Dedifferentiated amniotic fluid mesenchymal stem cell (primary cell): ENCODE measurements at regions not wholly inside any gene's neighbourhood (a gene's known extent, or its start where the extent isn't known, plus 50 kb on each side); places are given as distances from the start of the nearest gene placed in this dataset.
"Not testable (repeated sequence)": the region's sequence is repeated elsewhere in the genome, so short reads cannot be mapped to it uniquely, and the experiment has no call there.

Experiments used
- DNase-seq: peaks from one replicate; pipeline ENCODE4 v3.0.0-alpha.2; 2016; ENCODE audit errors: extremely low spot score

DNA sequence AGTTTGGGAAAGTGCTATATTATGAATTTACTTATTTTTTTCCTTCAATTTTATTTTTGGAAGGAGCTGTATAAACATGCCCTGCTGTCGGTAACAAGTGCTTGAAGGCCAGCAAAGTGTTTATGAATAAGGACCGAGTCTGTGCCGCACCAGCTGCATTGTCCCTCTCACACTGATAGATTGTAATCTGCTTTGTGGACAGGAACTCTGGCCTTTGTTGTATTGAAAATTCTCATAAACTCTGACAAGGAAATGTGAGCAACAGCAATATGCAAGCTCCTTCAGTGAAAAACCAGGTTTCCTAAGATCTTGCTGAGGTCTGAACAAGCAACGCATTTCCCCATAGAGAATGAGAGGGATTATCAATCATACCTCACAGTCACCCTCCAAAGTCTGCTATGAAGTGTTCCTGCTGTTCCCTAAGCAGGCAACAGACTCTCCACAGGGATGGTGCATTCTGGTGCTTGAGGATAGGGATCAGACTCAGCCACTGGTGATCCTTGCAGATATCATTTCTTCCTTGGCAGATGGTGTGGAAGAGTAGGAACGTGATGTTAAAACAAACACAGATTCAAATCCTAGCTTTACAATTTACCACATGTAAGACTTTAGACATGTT is 109.6 kb downstream of the KCNJ2 start:
- DNase-seq = no peak

DNA sequence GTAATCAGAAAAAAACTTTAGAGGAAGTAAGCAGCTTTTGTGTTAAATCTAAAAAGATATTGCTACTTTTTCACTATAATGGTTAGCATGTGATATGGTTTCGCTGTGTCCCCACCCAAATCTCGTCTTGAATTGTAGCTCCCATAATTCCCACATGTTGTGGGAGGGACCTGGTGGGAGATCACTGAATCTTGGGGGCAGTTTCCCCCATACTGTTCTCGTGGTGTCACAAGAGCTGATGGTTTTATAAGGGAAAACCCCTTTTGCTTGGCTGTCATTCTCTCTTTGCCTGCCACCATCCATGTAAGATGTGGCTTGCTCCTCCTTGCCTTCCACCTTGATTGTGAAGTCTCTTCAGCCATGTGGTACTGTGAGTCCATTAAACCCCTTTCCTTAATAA is 117.1 kb downstream of the KCNJ2 start:
- DNase-seq = no peak

DNA sequence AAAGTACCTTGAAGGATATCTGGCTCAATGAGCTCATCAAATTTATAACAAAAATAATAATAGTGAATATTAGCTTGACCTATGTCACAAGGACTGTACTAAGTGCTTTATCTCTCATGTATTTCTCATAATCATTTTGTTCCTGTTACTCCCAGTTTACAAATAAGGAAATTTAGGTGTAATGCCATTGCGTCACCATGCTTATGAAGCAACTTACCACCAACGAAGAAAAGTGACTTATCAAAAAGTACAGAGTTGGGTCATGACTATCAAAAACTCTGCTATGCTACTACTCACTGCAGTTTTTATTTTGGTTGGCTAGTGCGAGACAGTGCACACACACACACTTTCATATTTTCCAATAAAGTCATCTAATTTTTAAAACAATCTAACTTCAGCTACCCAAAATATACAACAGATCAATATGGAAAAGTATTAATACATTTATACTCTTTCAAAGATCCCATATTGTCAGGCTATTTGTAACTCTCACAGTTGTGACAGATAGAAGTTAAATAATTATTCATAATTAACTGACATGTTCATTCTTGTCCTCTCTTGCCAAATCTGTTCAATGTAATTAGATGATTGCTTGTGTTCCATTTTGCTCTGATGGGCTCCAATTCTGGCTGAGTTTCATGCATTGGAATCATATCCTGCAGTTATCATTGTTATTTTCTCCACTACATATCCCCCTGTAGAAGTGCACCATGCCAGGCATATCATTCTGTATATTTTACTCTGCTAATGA is 119.4 kb downstream of the KCNJ2 start:
- DNase-seq = no peak

DNA sequence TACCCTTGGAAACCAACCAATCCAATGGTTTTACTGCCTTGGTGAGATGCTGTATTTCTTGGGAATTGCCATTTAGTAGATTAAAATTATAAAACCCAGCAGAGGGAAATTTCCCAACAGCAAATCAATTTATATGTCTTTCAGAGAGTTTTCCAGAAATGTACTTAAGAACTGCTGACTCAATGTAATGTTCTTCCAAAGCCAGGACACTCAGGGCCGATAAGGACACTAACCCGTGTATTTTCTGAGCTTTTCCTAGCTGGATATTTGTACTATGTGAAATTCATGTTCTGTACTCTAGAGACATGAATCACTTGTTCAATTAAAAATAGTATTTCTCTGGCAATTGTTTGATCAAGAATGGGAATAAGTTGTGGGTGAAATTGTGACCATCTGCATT is 121.4 kb downstream of the KCNJ2 start:
- DNase-seq = no peak

DNA sequence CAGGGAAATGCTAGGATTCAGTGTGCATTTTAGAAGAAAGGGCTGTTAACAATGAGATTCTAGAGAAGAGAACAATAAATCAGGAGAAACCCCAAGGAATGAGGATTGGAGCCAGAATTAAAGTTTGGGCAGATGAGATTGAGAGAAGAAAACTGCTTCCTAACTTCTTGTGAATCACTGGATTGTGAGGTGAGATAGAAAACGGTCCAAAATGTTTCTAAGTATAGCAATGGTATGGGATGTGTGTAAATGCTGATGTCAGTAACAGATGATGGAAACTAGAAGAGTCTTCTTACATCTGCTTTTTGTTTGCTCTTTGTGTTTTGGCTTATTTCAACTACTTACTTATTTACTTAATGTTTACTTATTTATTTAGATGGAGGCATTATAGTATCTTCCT is 123.0 kb downstream of the KCNJ2 start:
- no peak for DNase-seq

DNA sequence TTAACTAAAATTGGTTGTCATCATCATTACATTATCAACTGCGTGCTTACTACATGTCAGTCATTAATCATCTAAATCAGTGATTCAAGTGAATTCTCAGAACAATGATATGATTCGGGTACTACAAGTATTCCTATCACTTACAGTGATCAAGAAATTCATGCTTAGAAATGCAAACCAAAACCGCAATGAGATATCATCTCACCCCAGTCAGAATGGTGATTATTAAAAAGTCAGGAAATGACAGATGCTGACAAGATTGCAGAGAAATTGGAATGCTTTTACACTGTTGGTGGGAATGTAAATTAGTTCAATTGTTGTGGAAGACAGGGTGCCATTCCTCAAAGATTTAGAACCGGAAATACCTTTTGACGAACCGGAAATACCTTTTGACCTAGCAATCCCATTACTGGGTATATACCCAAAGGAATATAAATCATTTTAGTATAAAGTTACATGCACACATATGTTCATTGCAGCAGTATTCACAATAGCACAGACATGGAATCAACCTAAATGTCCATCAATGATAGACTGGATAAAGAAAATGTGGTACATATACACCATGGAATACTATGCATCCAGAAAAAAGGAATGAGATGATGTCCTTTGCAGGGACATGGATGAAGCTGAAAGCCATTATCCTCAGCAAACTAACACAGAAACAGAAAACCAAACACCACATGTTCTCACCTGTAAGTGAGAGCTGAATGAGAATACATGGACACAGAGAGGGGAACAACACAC is 124.4 kb downstream of the KCNJ2 start:
- not testable (repeated sequence) for DNase-seq

DNA sequence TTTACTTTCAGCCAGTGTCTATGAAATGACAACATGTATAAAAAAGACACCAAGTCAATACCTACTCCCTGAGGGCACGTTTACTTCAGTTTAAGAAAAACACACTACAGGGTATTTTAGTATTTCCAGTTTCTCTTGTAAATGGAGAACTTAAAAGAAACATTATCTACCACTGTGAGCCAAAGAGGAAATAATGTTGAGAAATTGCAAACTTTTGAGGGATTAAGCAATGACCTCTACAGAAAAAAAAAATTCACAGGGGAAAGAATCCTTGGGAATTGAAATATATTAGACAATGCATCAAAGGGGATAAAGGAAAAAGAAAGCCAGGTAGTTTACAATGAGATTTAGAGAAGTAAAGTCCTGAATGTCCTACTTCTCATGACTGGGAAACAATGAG is 126.0 kb downstream of the KCNJ2 start:
- no peak for DNase-seq

DNA sequence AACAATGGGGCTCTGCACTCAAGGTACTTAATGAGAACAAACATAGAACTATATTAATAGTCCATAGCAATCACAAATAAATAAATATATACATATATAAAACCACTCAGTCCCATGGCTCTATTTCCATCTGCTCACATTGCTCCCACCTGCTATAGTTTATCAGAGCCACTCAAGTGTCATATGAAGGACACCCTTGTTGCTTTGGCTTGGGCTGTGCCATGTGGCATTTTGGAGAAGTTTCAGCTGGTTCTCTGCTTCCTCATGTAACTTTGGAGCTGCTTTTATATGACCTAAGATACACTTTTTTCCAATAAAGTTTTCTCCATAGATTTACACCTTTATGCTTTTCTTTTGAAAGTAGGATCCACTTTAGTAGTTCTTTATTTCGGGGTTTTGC is 126.4 kb downstream of the KCNJ2 start:
- DNase-seq = no peak

DNA sequence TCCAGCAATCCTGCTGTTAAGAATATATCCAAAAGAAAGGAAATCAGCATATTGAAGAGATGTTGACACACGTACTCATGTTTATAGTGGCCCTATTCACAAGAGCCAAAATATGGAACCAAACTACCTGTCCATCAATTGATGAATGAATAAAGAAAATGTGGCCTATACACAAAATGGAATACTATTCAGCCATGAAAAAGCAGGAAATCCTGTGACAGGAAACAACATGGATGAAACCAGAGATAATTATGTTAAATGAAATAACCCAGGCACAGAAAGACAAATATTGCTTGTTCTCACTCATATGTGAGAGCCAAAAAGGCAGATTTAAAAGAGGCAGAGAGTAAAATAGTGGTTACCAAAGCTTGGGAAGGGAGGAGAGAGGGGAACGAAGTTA is 127.1 kb downstream of the KCNJ2 start:
- no peak for DNase-seq

DNA sequence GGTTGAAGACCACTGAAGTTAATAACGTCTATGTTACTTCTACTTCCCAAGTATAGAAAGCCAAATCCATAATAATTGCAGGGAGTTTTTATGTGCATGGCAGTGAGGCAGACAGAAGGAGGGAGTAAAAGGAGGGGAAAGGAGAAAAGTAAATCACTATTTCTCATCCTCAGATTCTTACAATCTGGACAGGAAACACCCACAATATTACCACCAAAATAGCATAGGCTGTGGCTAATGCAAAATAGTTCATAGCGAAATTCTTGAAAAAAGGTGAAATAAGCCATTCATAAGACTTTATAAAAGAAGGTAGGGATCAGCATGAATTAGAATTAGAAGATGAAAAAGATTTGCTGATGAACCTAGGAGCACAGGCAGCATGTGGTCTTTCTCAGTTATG is 128.1 kb downstream of the KCNJ2 start:
- DNase-seq = no peak

DNA sequence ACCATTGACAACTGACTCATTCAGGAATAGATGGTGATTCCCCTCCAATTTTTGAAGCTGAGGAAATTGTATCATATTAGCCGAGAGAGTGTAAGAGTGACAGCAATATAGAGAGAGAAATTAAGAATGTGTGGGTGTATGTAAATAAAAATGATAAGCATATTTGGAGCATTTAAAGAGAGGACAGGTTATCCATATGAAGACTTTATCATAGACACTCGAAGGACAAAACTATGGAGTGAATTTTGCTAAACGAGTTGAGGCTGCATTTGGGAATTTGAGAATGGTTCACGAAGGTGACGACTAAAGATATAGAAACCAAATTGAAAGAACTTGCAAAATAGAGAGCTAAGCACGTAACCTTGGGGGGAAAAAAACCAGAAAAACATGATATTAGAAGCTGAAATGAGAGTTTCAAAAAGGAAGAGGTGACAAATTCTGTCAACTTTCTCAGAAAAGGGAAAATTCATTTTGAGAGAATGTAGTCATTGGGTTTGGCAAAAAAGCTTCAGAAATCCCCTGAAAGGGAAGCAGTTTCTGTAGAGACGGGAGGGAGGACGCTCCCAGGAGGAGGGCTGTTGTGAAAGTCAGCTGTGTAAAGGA is 129.7 kb downstream of the KCNJ2 start:
- DNase-seq = no peak

DNA sequence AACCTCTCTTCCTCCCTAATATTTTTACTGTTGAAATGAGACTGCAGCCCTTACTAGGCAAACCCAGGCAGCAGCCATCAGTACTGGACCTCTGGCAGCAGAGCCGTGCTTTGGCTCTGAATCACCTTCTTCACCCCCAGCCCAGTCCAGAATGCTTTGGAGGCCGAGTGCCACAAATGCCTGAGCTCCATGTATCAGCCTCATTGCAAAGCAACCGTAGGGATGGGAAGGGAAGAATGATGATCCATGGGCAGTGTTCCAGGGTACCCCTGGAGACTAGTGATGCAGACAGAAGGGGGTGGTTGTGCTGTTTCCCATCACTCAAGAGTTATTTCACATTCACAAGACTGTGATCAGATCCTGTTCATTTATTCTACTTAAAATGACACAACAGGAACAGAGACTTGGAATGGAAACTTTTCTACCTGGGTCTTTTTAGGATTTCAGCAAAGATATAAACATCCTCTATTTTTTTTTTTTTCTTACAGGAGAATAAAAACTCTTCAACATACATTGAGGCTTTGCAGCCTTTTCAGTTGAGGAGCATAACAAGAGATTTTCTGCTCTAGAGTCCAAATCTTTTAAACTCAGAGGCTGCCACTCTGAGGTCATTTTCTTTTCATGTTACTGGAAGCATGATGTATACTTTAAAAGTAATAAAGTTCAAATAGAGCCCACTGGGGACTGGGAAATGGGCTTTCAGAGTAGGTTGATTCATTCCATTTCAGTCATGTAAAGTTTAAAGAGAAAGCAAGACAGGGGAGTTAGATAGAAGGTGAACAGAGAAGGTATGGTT is 138.3 kb downstream of the KCNJ2 start:
- DNase-seq = no peak

DNA sequence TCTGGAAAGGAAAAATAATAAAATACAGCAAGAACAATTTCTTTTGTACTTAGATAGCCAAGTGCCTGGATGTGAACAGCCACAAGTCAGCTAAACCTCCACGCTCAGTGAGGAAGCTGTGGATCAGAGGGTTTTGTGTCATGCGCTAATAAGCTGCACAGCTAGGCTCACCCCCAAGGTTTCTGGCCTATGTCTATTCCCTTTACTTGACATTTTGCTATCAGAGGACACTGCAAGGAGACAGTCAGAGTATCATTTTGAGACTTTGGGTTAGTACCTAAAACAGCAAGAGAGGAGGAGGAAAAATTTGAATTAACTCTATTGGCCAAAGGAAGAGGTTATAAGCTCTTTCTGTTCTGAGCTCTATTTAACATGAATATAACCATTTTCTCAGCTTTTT is 139.3 kb downstream of the KCNJ2 start:
- no peak for DNase-seq

DNA sequence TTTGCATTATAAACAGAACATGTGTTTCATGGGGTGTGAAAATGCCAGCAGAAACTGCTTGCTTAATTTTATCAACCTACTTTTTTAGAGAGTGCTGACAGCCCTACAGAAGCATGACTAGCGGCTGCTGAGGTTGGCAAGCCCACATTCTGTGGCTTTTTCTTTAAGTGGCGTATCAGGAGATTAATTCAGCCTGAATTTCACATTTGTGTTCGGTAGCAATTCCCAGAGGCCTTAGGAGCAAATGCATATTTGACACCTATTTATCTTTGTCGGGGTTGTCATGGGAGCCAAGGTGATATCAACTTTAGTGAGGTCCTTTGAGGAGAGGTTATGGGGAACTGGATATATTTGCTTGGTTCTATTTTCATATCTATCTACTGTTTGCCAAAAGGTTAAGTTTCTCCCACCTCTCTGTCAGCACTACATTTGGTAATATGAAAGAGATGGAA is 140.9 kb downstream of the KCNJ2 start:
- DNase-seq = no peak

DNA sequence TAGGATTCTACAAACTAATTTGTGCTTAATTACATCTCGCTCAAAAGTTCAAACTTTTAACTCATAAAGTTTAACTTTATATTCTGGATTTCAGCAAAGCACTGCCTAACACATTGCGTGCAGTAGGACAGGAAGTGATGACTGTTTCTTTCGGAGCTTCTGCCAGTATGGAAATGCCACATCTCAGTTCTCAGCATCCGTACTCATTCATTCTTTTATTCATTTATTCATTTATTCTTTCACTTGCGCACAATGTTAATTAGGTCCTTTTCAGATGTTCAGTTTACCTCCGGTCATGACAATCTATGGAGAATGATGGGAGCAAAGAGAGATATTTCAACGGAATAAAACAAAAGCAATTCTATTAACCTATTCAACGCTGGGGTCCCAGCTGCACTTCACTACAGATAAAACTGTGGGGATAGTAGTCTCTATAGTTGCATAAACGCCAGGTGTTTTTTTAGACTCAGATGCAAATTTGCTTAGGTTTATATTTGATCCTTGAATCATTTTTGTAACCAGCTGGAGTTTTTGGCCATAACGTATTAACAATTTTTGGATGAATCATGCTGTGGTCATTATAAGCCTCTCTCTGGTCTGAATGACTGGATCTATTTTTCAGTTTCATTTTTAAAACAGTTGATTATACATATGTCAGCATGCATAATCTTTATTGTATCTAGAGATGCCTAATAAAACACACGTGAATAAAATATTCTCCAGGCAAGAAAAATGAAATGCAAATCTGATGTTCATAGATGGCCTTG is 143.9 kb downstream of the KCNJ2 start:
- no peak for DNase-seq

DNA sequence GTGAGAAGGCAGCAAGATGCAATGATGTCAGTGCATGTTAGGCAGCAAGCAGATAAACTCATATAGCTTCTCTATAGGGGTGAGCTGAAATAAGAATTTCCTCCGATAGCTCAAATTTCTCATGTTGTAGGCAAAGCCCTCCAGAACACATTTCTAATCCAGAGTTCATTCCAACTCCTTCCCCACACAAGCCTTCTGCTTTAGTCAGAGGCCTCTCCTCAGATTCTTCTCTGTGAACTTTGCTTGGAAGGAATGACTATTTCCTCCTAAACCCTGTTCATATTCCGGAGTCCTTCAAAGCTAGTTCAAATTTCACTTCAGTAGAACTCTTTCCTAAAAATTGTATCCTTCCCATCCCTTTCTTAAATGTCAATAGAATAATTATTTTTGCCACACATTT is 144.8 kb downstream of the KCNJ2 start:
- DNase-seq = no peak

DNA sequence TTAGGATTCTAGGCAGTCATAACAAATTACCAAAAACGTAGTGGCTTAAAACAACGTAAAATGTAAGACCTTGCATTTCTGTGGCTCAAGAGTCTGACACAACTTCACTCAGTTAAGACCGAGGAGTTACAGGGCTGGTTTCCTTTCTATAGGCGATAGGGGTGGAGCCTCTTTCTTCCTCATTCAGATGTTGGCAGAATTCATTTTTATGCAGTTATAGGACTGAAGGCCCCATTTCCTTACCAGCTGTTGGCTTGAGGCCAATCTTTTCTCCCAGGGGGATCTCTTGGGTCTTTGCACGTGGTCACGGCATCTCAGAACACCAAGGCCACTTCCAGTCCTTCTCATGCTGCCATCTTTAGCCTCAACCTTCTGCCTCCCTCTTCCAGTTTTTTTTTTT is 145.2 kb downstream of the KCNJ2 start:
- DNase-seq = no peak

DNA sequence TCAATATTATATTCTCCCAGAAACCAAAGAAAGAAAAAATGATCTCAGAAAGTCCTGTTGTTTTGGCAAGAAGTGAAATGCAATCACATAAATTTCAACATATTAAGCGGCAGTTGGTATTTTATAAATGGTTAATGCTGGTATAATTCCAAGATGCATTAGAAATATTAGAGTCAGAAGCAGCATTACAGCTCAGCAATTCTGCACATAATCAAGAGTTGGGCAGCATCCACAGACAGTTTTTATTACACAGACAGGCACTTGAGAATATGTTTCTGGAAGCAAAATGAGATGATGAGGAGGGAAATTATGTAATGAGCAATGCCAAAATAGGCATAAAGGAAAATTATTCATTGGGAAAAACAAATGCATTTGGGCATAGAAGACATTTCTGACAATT is 148.1 kb downstream of the KCNJ2 start:
- DNase-seq = no peak

DNA sequence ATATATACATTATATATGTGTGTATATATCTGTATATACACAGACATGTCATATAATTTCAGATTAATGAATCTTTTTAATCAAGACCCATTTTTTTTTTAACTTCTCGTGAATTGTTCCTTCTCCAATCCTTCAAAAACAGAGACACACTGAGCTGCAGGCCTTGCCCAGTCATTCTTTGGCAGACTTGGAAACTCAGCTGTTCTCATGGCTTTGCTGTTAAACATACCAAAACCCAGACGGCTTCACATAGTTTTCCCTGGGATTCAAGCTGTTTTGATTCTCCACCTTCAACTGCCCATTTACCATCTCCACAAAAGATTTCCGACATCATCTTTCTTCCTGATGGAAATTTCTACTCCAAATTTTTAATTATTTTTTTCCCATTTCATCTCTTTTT is 148.7 kb downstream of the KCNJ2 start:
- no peak for DNase-seq

DNA sequence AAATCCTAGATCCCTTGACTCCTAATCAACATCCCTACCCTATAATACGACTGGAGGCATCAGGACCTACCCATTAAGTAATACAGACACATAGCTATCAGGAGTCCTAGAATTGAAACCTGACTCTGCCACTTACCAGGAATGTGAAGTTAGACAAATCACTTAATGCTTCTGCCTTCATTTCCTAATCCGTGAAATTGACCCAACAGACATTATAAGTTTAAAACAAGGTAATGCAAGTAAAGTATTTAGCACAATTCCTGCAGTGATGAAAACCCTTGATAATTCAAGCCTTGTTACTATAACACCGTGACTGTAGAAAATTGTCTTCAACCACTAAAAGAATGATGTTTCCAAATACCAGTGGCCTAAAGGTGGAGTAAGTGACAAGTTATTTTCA is 150.2 kb downstream of the KCNJ2 start:
- no peak for DNase-seq
